Thoracic aorta (tissue), 2 donors: ENCODE measurements at regions not wholly inside any gene's neighbourhood (a gene's known extent, or its start where the extent isn't known, plus 50 kb on each side); places are given as distances from the start of the nearest gene placed in this dataset.

Source experiments
- ATAC-seq: fragments of 150-250 bp; one replicate; pipeline ENCODE4 v1.8.0; 2017; ENCODE audit warnings: low read depth; ENCODE audit not compliant: insufficient number of reproducible peaks, low FRiP score
- DNase-seq: peaks from one replicate; pipeline ENCODE4 v3.0.0-alpha.2; 2020; ENCODE audit warnings: low spot score
- H3K27ac ChIP-seq, 2 donors: fragments of 200-600 bp; sonication (generic); 1 replicate in 1 of 2; 2 replicates in 1 of 2; pipeline ENCODE4 v1.5.1; 2016; ENCODE audit warnings: mild to moderate bottlenecking in 2 of 2, moderate library complexity in 2 of 2
- H3K27me3 ChIP-seq: fragments of 200-600 bp; sonication (generic); replicated peaks from 2 replicates; pipeline ENCODE4 v1.6.0; 2016; ENCODE audit warnings: mild to moderate bottlenecking; ENCODE audit not compliant: insufficient read depth
- H3K36me3 ChIP-seq: fragments of 200-600 bp; sonication (generic); one replicate; pipeline ENCODE4 v1.5.1; 2016
- H3K4me1 ChIP-seq, 2 donors: fragments of 200-600 bp; sonication (generic); 1 replicate in 1 of 2; 2 replicates in 1 of 2; pipeline versions ENCODE4 v1.5.1 to v1.6.0; 2016; ENCODE audit warnings: low read depth in 2 of 2, mild to moderate bottlenecking in 1 of 2; ENCODE audit not compliant: control insufficient read depth in 1 of 2
- H3K4me3 ChIP-seq: fragments of 200-600 bp; sonication (generic); 2 replicates; pipeline ENCODE4 v1.5.1; 2016; ENCODE audit warnings: mild to moderate bottlenecking
- H3K9me3 ChIP-seq: fragments of 200-600 bp; sonication (generic); 2 replicates; pipeline ENCODE4 v1.5.1; 2016
- CTCF ChIP-seq: fragments of 200-600 bp; sonication (generic); IDR thresholded peaks from one replicate; pipeline ENCODE4 v1.5.1; 2019; ENCODE audit warnings: antibody characterized with exemption

DNA sequence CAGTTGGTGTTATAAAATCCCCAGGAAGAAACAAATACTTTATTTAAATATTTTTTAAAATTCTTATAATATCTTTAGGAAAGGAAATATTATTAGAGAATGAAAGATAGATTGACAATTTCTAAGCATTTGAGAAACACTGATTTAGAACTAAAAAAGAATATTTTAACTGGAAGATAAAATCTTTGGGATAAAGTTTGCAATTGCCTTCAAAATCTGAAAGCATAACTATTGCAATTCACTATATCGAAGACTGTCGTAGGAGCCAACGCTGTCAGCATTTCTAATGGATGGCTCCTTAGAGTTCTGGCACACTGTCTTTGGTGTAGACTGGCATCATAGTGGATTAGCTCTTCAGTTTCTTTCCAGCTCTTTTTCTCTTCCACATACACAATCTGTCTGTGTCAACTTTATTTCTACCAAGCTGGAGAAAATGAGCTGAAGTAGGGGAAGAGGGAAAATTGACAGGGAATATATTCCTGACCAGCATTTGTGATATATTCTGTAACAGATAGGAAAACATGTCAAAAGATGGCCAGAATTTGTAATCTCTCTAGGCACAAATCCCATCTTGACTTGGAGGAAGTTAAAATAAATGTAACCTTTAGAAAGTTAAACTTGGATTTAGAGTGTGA lies 1561.4 kb downstream of the MAT2B start:
- no peak for ATAC-seq
- Histone ChIP-seq H3K27ac (no peak overlapping the region), H3K9me3 (no peaks in the 10 kb centered on the region), H3K27me3 (no peaks in the 10 kb centered on the region), H3K36me3 (no peaks in the 10 kb centered on the region), H3K4me1 (no peaks in the 10 kb centered on the region), H3K4me3 (no peak overlapping the region)
- TF ChIP-seq CTCF, result no peak
- no peak for DNase-seq

- Histone ChIP-seq H3K9me3 (no peaks in the 10 kb centered on the region), H3K36me3 (no peaks in the 10 kb centered on the region), H3K27ac (no peak overlapping the region), H3K27me3 (no peaks in the 10 kb centered on the region), H3K4me3 (no peak overlapping the region), H3K4me1 (no peaks in the 10 kb centered on the region)
- DNase-seq (no peak), ATAC-seq (no peak)
- no peak for TF ChIP-seq CTCF
These were observed 1571.3 kb downstream of the MAT2B start for GRCh38 chr5:165076686-165077085.

DNA sequence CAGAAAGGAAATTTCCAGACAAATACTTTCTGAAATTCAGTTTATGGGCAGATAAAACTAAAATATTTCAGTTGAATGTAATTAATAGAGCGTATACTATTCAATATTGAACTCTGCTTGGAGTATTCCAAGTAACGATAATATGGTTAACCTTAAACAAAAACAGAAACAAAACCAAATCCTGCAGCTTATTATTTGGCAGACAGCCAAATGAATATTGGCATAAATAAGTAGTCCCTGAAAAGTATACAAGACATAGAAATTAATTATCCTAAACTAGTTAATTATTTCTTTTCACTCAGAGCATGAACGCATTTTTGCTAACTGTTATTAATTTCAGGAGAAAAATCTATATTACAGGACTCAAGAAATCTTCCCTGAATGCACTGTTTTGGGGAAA lies 1574.0 kb downstream of the MAT2B start:
- Histone ChIP-seq H3K27me3 (no peaks in the 10 kb centered on the region), H3K4me3 (no peak overlapping the region), H3K36me3 (no peaks in the 10 kb centered on the region), H3K27ac (no peak overlapping the region), H3K4me1 (no peaks in the 10 kb centered on the region), H3K9me3 (no peaks in the 10 kb centered on the region)
- ATAC-seq, result no peak
- DNase-seq, result no peak
- no peak for TF ChIP-seq CTCF

- DNase-seq (no peak), ATAC-seq (no peak)
- H3K27ac ChIP-seq, result no peak overlapping the region
- TF ChIP-seq CTCF, result no peak
- H3K36me3 ChIP-seq, result no peaks in the 10 kb centered on the region
- no peaks in the 10 kb centered on the region for H3K9me3 ChIP-seq
- H3K4me1 ChIP-seq, result no peaks in the 10 kb centered on the region
- H3K4me3 ChIP-seq, result no peak overlapping the region
- H3K27me3 ChIP-seq, result no peaks in the 10 kb centered on the region
These were observed 1578.0 kb downstream of the MAT2B start for GRCh38 chr5:165083394-165083793.

DNA sequence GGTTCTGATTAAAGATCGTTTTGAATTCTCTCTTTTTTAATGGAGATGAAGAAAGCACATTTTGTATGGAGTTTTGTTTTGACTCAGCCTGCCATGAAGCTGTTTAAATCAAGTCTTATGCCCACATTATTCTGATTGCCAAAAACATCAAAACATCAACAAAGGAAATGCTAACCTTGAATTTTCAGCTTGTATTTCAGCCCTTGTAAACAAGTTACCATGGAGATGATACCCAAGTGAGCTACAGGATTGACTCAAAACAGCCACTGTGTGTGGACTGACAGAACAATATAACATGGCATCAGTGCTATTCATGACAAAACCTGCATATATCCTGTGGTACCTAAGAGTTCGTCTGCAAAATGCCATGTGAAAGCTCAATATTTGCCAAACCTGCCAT lies 1581.0 kb downstream of the MAT2B start:
- ATAC-seq (no peak), DNase-seq (no peak)
- Histone ChIP-seq H3K27me3 (no peaks in the 10 kb centered on the region), H3K36me3 (no peaks in the 10 kb centered on the region), H3K27ac (no peak overlapping the region), H3K9me3 (no peaks in the 10 kb centered on the region), H3K4me3 (no peak overlapping the region), H3K4me1 (no peaks in the 10 kb centered on the region)
- TF ChIP-seq CTCF, result no peak
